KBM-7 (cell line): ENCODE measurements at regions not wholly inside any gene's neighbourhood (a gene's known extent, or its start where the extent isn't known, plus 50 kb on each side); places are given as distances from the start of the nearest gene placed in this dataset.

Experiments used
- DNase-seq: peaks from one replicate; pipeline ENCODE4 v3.0.0-alpha.2; 2015
- in situ Hi-C: fragments of 300-500 bp; cut with MboI; formaldehyde crosslinking; loops from 2 replicates; pipeline ENCODE4 v1.14.3; 2020; ENCODE audit warnings: low sequenced_read_pairs, low pct_unique_long_range_greater_than_20kb, mixed read lengths

- in situ Hi-C loops = no loop called here
Measured at GRCh38 chrX:141960578-141960977, 56.9 kb downstream of the MAGEC1 start.

More at GRCh38 chrX:141960578-141960977, 56.9 kb downstream of the MAGEC1 start:
- no peak for DNase-seq
